Central memory CD8-positive, alpha-beta T cell (primary cell): ENCODE measurements at regions not wholly inside any gene's neighbourhood (a gene's known extent, or its start where the extent isn't known, plus 50 kb on each side); places are given as distances from the start of the nearest gene placed in this dataset.

ENCODE experiments used
- ATAC-seq: fragments of 150-1000 bp; cut with Tn5 transposase; replicated peaks from 2 replicates; pipeline ENCODE4 v1.10.0; 2022; ENCODE audit warnings: mild to moderate bottlenecking, moderate FRiP score, moderate number of reproducible peaks; ENCODE audit not compliant: poor library complexity, severe bottlenecking; ENCODE audit errors: extremely low read depth
- DNase-seq, 2 donors: peaks; one replicate each; pipeline ENCODE4 v3.0.0; 2021; ENCODE audit warnings: low spot score in 2 of 2
- H3K27ac Mint-ChIP-seq: one replicate; pipeline ENCODE4 v1.8.0; 2022; ENCODE audit warnings: low read depth, mild to moderate bottlenecking, moderate library complexity, mixed read lengths
- H3K27me3 Mint-ChIP-seq: one replicate; pipeline ENCODE4 v1.8.0; 2022; ENCODE audit warnings: mixed read lengths
- H3K36me3 Mint-ChIP-seq: one replicate; pipeline ENCODE4 v1.8.0; 2022; ENCODE audit warnings: mild to moderate bottlenecking, moderate library complexity, mixed read lengths; ENCODE audit not compliant: insufficient read depth
- H3K4me1 Mint-ChIP-seq: one replicate; pipeline ENCODE4 v1.8.0; 2022; ENCODE audit warnings: mixed read lengths
- H3K4me3 Mint-ChIP-seq: one replicate; pipeline ENCODE4 v1.8.0; 2022; ENCODE audit warnings: mild to moderate bottlenecking, moderate library complexity, mixed read lengths
- H3K9me3 Mint-ChIP-seq: one replicate; pipeline ENCODE4 v1.8.0; 2022; ENCODE audit warnings: mixed read lengths

- H3K4me3 Mint-ChIP-seq = no peak overlapping the region
- H3K27me3 Mint-ChIP-seq = peaks cover 18% of the 10 kb centered on the region
- ATAC-seq (no peak), DNase-seq (no peak)
- no peak overlapping the region for H3K27ac Mint-ChIP-seq
- H3K9me3 Mint-ChIP-seq = no peaks in the 10 kb centered on the region
- H3K36me3 Mint-ChIP-seq = peaks cover 2% of the 10 kb centered on the region
- peaks cover 13% of the 10 kb centered on the region for H3K4me1 Mint-ChIP-seq
These were observed 571.6 kb upstream of the GJE1 start for GRCh38 chr6:141561154-141561553.

- no peaks in the 10 kb centered on the region for H3K4me1 Mint-ChIP-seq
- no peak overlapping the region for H3K27ac Mint-ChIP-seq
- DNase-seq = no peak
These were observed 580.3 kb upstream of the GJE1 start for GRCh38 chr6:141552463-141552862.

GRCh38 chr6:141552031-141552430 is 580.7 kb upstream of the GJE1 start:
- ATAC-seq (no peak), DNase-seq (no peak)
- Mint-ChIP-seq H3K4me1 (no peaks in the 10 kb centered on the region), H3K4me3 (no peak overlapping the region), H3K27ac (no peak overlapping the region), H3K36me3 (peaks cover 2% of the 10 kb centered on the region), H3K27me3 (no peaks in the 10 kb centered on the region), H3K9me3 (peaks cover 11% of the 10 kb centered on the region)

More at GRCh38 chr6:141552463-141552862, 580.3 kb upstream of the GJE1 start:
- H3K4me3 Mint-ChIP-seq = no peak overlapping the region
- no peak for ATAC-seq
- H3K27me3 Mint-ChIP-seq = no peaks in the 10 kb centered on the region
- peaks cover 11% of the 10 kb centered on the region for H3K9me3 Mint-ChIP-seq
- H3K36me3 Mint-ChIP-seq = peaks cover 2% of the 10 kb centered on the region

GRCh38 chr6:141551318-141551717 is 581.4 kb upstream of the GJE1 start:
- ATAC-seq = no peak
- Mint-ChIP-seq H3K4me1 (no peaks in the 10 kb centered on the region), H3K4me3 (no peak overlapping the region), H3K27me3 (no peaks in the 10 kb centered on the region), H3K27ac (no peak overlapping the region), H3K9me3 (peaks cover 11% of the 10 kb centered on the region), H3K36me3 (peaks cover 3% of the 10 kb centered on the region)
- no peak for DNase-seq

GRCh38 chr6:141550471-141550870 is 582.3 kb upstream of the GJE1 start:
- H3K36me3 Mint-ChIP-seq = peaks cover 3% of the 10 kb centered on the region
- H3K4me1 Mint-ChIP-seq = no peaks in the 10 kb centered on the region
- ATAC-seq (no peak), DNase-seq (no peak)
- no peaks in the 10 kb centered on the region for H3K27me3 Mint-ChIP-seq
- peaks cover 11% of the 10 kb centered on the region for H3K9me3 Mint-ChIP-seq
- no peak overlapping the region for H3K4me3 Mint-ChIP-seq
- no peak overlapping the region for H3K27ac Mint-ChIP-seq

- no peaks in the 10 kb centered on the region for H3K4me1 Mint-ChIP-seq
- peaks cover 1% of the 10 kb centered on the region for H3K36me3 Mint-ChIP-seq
These were observed 583.8 kb upstream of the GJE1 start for GRCh38 chr6:141548966-141549365.

GRCh38 chr6:141541581-141542324 is 591.0 kb upstream of the GJE1 start:
- no peaks in the 10 kb centered on the region for H3K9me3 Mint-ChIP-seq
- H3K36me3 Mint-ChIP-seq = peaks cover 3% of the 10 kb centered on the region
- no peaks in the 10 kb centered on the region for H3K4me1 Mint-ChIP-seq
- no peaks in the 10 kb centered on the region for H3K27me3 Mint-ChIP-seq
- DNase-seq (no peak), ATAC-seq (no peak)
- no peak overlapping the region for H3K4me3 Mint-ChIP-seq
- H3K27ac Mint-ChIP-seq = no peak overlapping the region

More at GRCh38 chr6:141548966-141549365, 583.8 kb upstream of the GJE1 start:
- Mint-ChIP-seq H3K9me3 (peaks cover 11% of the 10 kb centered on the region), H3K27ac (no peak overlapping the region), H3K27me3 (no peaks in the 10 kb centered on the region), H3K4me3 (no peak overlapping the region)
- DNase-seq = no peak
- ATAC-seq = no peak

- no peaks in the 10 kb centered on the region for H3K27me3 Mint-ChIP-seq
- no peaks in the 10 kb centered on the region for H3K9me3 Mint-ChIP-seq
- no peaks in the 10 kb centered on the region for H3K4me1 Mint-ChIP-seq
- DNase-seq (no peak), ATAC-seq (no peak)
- H3K27ac Mint-ChIP-seq = no peak overlapping the region
- no peak overlapping the region for H3K4me3 Mint-ChIP-seq
- peaks cover 1% of the 10 kb centered on the region for H3K36me3 Mint-ChIP-seq
These were observed 592.5 kb upstream of the GJE1 start for GRCh38 chr6:141540207-141540606.

- Mint-ChIP-seq H3K9me3 (no peaks in the 10 kb centered on the region), H3K4me3 (no peak overlapping the region), H3K27me3 (no peaks in the 10 kb centered on the region), H3K27ac (no peak overlapping the region), H3K36me3 (peaks cover 1% of the 10 kb centered on the region), H3K4me1 (no peaks in the 10 kb centered on the region)
- DNase-seq = no peak
- ATAC-seq = no peak
These were observed 593.1 kb upstream of the GJE1 start for GRCh38 chr6:141539617-141540016.

- H3K36me3 Mint-ChIP-seq = peaks cover under 1% of the 10 kb centered on the region
- no peaks in the 10 kb centered on the region for H3K9me3 Mint-ChIP-seq
- H3K4me3 Mint-ChIP-seq = no peak overlapping the region
- no peak for ATAC-seq
- H3K27me3 Mint-ChIP-seq = no peaks in the 10 kb centered on the region
- H3K4me1 Mint-ChIP-seq = no peaks in the 10 kb centered on the region
- no peak for DNase-seq
- H3K27ac Mint-ChIP-seq = no peak overlapping the region
These were observed 600.5 kb upstream of the GJE1 start for GRCh38 chr6:141532211-141532610.

- Mint-ChIP-seq H3K4me1 (no peaks in the 10 kb centered on the region), H3K27ac (no peak overlapping the region), H3K4me3 (no peak overlapping the region), H3K36me3 (no peaks in the 10 kb centered on the region), H3K9me3 (no peaks in the 10 kb centered on the region), H3K27me3 (no peaks in the 10 kb centered on the region)
- DNase-seq = no peak
- no peak for ATAC-seq
These were observed 601.7 kb upstream of the GJE1 start for GRCh38 chr6:141531040-141531439.

- Mint-ChIP-seq H3K27me3 (no peaks in the 10 kb centered on the region), H3K9me3 (no peaks in the 10 kb centered on the region), H3K27ac (no peak overlapping the region), H3K4me3 (no peak overlapping the region), H3K36me3 (no peaks in the 10 kb centered on the region), H3K4me1 (no peaks in the 10 kb centered on the region)
- DNase-seq = no peak
- ATAC-seq = no peak
These were observed 604.1 kb upstream of the GJE1 start for GRCh38 chr6:141528596-141528995.

GRCh38 chr6:141526985-141527384 is 605.7 kb upstream of the GJE1 start:
- DNase-seq = no peak
- no peaks in the 10 kb centered on the region for H3K4me1 Mint-ChIP-seq
- no peaks in the 10 kb centered on the region for H3K9me3 Mint-ChIP-seq
- no peak overlapping the region for H3K27ac Mint-ChIP-seq
- no peak for ATAC-seq
- H3K36me3 Mint-ChIP-seq = no peaks in the 10 kb centered on the region
- no peaks in the 10 kb centered on the region for H3K27me3 Mint-ChIP-seq
- no peak overlapping the region for H3K4me3 Mint-ChIP-seq
